H7 (cell line): ENCODE measurements at regions not wholly inside any gene's neighbourhood (a gene's known extent, or its start where the extent isn't known, plus 50 kb on each side); places are given as distances from the start of the nearest gene placed in this dataset.
"Not testable (repeated sequence)": the region's sequence is repeated elsewhere in the genome, so short reads cannot be mapped to it uniquely, and the experiment has no call there.

ENCODE experiments used
- DNase-seq: peaks from one replicate; pipeline ENCODE4 v3.0.0; 2012
- H3K27me3 ChIP-seq: 2 replicates; pipeline ENCODE4 v1.6.0; 2011; ENCODE audit warnings: mild to moderate bottlenecking, low read length; ENCODE audit not compliant: control insufficient read depth, insufficient read depth
- H3K36me3 ChIP-seq: replicated peaks from 2 replicates; pipeline ENCODE4 v1.5.1; 2011; ENCODE audit warnings: low read length; ENCODE audit not compliant: control insufficient read depth, insufficient read depth
- H3K4me3 ChIP-seq: 2 replicates; pipeline ENCODE4 v1.5.1; 2011; ENCODE audit warnings: low read depth, mild to moderate bottlenecking, control low read depth, low read length, moderate library complexity; ENCODE audit not compliant: insufficient read depth

- DNase-seq, H3K27me3 ChIP-seq, H3K4me3 ChIP-seq, H3K36me3 ChIP-seq: not testable (repeated sequence)
Observed at GRCh38 chr16:31975826-31976419, 102.3 kb downstream of the ZNF267 start.

- not testable (repeated sequence) for H3K4me3 ChIP-seq, H3K36me3 ChIP-seq, DNase-seq, H3K27me3 ChIP-seq
Observed at GRCh38 chr16:31978463-31978862, 104.9 kb downstream of the ZNF267 start.

- DNase-seq, H3K36me3 ChIP-seq, H3K27me3 ChIP-seq, H3K4me3 ChIP-seq: not testable (repeated sequence)
Observed at GRCh38 chr16:31981739-31982138, 108.1 kb downstream of the ZNF267 start.

GRCh38 chr16:31982986-31983385 lies 109.4 kb downstream of the ZNF267 start:
- H3K4me3 ChIP-seq, H3K36me3 ChIP-seq, DNase-seq, H3K27me3 ChIP-seq: not testable (repeated sequence)

- DNase-seq, H3K4me3 ChIP-seq, H3K36me3 ChIP-seq, H3K27me3 ChIP-seq: not testable (repeated sequence)
Observed at GRCh38 chr16:31983666-31984065, 110.1 kb downstream of the ZNF267 start.

GRCh38 chr16:31986895-31987294 lies 113.3 kb downstream of the ZNF267 start:
- DNase-seq, H3K36me3 ChIP-seq, H3K27me3 ChIP-seq, H3K4me3 ChIP-seq: not testable (repeated sequence)

- not testable (repeated sequence) for H3K4me3 ChIP-seq, H3K36me3 ChIP-seq, H3K27me3 ChIP-seq, DNase-seq
Observed at GRCh38 chr16:31988595-31989581, 115.3 kb downstream of the ZNF267 start.

- H3K36me3 ChIP-seq, H3K27me3 ChIP-seq, DNase-seq, H3K4me3 ChIP-seq: not testable (repeated sequence)
Observed at GRCh38 chr16:31990261-31990660, 116.7 kb downstream of the ZNF267 start.

GRCh38 chr16:31990980-31991379 lies 117.4 kb downstream of the ZNF267 start:
- H3K36me3 ChIP-seq, H3K4me3 ChIP-seq, DNase-seq, H3K27me3 ChIP-seq: not testable (repeated sequence)

- not testable (repeated sequence) for H3K27me3 ChIP-seq, DNase-seq
Observed at GRCh38 chr16:31996325-31996724, 122.7 kb downstream of the ZNF267 start.

GRCh38 chr16:32002496-32002895 lies 128.9 kb downstream of the ZNF267 start:
- DNase-seq, H3K27me3 ChIP-seq, H3K36me3 ChIP-seq, H3K4me3 ChIP-seq: not testable (repeated sequence)

More at GRCh38 chr16:31996325-31996724, 122.7 kb downstream of the ZNF267 start:
- H3K36me3 ChIP-seq, H3K4me3 ChIP-seq: not testable (repeated sequence)

GRCh38 chr16:32003819-32004218 lies 130.2 kb downstream of the ZNF267 start:
- DNase-seq, result peak; percentile 3
- not testable (repeated sequence) for H3K27me3 ChIP-seq, H3K4me3 ChIP-seq, H3K36me3 ChIP-seq

- not testable (repeated sequence) for H3K27me3 ChIP-seq, DNase-seq, H3K36me3 ChIP-seq
Observed at GRCh38 chr16:32038783-32039496, 165.3 kb downstream of the ZNF267 start.

GRCh38 chr16:32039919-32040318 lies 166.3 kb downstream of the ZNF267 start:
- H3K36me3 ChIP-seq, H3K4me3 ChIP-seq, H3K27me3 ChIP-seq, DNase-seq: not testable (repeated sequence)

More at GRCh38 chr16:32038783-32039496, 165.3 kb downstream of the ZNF267 start:
- H3K4me3 ChIP-seq, result not testable (repeated sequence)
